ENCODE measurements at regions not wholly inside any gene's neighbourhood (a gene's known extent, or its start where the extent isn't known, plus 50 kb on each side); places are given as distances from the start of the nearest gene placed in this dataset.

DNA sequence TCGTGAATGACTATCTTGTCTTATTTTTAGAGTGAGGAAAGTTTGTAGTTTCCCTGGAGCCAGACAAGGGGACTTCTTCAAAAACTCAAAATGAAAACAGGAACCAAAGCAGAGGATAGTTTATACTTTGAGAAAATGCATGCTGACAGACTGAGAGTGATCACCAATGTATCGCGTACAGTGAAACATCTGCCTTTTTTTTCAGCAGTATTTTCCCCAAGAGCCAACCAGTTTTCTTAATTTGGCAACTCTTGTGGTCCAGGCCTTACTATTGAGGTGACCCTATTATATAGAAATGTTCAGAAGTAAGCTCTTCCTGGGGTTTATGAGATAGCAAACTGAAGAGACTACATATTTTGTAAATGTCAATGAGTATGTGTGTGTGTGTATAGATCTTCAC, 153.7 kb upstream of the VRK2 start:
- no peak for DNase-seq

DNA sequence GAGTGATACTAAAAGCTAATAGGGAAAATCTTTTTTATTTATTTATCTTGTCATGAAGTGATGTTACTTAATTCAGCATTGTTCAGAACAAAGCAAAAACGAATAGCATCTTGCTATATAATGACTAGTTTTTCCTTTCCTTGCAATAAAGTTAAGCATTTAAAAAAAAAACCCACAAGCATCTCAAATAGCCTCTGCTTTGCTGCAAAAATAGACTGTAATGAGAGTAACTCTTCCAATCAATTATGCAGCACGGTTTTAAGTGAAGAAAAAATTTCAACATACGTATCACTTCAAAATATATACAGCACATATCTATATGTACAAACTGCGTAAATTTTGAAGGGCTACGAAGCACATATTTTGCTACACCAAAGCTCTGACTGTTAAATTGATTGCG, 153.3 kb upstream of the VRK2 start:
- DNase-seq, result no peak

DNA sequence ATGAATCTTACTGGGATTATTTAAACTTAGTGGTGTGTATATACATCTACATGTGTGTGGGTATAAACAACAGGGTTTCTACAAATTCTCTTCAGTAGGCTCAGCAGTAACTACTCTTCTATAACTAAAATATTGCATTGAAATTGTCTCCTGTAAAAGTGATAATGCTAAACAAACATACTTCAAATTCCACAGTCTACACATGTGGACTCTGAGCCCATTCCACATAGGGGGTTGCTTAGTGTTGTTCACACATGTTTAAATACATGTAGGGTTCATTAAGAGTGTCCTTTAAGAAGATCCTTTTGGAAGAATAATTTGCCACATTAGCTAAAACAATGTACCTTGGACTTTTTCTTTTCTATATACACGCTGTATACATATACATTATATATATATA, 152.8 kb upstream of the VRK2 start:
- no peak for DNase-seq

DNA sequence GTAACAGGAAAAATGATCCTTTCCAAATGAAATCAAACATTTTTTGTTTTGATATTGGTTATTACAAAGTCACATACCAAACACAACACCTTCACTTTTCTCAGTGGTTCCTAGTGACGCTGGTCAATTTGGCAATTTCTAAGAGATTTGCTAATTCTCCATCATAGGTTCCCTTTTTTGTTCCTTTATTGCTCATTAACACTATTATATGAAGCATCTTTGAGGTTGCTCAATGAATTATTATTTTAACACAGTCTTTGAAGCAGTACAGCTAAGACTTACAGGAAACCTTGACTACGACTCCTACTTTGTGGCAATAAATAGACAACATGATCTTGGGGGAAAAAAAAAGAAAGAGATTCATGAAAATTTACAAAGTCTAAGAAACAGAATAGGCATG, 152.2 kb upstream of the VRK2 start:
- no peak for DNase-seq

DNA sequence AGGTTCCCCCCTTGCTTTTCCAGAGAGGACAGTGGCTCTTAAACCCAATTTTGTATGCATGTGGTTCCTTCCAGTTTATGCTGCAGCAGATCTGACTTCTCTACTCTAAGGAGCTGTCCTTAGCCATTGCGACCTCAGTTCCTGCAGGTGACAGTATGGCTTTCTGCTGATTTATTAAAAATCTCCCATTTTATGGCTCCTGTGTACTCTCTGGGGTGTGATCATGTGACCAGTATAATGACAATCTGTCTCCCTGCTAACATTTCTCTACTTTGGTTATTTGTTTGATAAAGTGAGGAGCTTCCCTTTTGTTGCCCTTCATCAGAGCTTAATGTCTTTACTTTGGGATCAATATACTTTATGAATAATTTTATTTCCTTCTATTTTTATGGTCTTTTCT, 148.7 kb upstream of the VRK2 start:
- no peak for DNase-seq

DNA sequence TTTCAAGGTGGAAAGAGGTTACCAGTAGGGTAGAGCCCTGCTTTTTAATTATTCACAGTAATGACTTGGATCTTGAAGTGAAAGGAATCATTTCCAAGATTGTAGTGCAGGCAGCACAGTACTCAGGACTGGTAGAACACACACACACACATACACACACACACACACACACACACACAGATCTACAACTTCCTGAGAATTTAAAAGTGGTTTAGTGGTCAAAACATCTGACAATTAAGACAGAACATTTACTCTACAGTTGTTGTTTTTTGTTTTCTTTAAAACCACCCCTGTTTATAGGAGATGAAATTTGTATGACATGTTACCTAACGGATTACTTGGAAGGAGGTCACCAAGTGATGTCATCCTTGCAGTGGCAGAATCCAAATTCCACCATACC, 146.7 kb upstream of the VRK2 start:
- DNase-seq, result no peak

DNA sequence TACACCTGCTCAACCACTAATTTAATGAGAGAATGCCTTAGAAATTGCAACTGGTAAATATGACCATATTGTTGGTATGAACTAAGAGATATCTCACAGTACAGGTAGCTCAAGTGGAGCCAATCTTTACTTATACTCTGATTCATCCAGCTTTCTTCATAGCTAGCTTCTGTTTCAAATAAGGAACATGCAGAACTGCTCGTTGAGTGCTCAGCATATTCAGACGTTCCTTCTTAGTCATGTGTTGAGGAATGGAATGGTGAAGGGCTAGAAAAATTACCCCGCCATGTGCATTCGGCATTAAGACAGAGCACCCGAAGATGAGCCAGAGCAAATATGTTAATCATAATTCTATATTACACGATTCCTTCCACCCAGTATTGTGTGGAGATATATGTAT, 144.0 kb upstream of the VRK2 start:
- no peak for DNase-seq

DNA sequence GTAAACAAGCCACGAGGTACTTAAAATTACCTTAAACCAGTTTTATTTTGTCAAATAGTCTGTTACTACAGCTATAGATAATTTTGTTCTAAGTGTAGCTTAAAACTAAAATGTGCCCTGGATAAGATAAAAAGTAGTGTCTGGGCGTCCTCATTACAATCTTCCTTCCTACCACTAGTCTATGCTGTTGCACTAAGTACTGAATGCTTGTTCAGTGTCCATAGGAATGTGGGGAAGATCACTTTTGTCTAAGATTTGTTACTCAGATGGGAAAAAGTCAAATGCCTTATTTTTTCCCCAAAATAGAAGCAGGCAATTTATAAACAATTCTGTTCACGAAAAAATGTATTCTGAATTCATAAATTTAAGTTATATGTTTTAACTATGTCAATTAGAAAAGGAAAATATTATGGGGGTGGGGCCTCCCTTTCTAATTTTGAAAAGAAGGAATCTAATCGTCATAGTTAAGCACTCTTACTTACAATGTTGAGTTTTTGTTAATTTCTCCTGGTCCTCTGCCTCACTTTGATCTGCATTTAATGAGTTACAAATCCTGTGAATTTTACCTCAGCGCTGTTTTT, 140.4 kb upstream of the VRK2 start:
- DNase-seq, result peak; percentile 78

DNA sequence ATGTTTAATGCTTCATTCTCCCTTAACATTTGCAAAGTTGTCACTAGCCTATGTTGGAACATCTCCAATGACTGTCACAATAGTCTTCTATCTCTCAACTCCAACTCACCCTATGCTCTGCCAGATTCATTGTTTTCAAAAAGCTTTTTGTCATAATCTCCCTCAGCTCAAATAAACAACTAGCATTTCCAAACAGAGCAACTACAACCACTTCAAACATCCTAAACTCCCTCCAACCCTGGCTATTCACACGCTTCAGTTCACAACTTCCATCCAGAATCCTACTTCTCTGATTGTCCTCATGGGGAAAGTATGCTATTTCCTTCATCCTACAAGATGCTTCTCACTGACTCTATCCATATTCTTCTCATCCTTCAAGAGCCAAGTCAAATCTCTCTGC, 139.2 kb upstream of the VRK2 start:
- no peak for DNase-seq

DNA sequence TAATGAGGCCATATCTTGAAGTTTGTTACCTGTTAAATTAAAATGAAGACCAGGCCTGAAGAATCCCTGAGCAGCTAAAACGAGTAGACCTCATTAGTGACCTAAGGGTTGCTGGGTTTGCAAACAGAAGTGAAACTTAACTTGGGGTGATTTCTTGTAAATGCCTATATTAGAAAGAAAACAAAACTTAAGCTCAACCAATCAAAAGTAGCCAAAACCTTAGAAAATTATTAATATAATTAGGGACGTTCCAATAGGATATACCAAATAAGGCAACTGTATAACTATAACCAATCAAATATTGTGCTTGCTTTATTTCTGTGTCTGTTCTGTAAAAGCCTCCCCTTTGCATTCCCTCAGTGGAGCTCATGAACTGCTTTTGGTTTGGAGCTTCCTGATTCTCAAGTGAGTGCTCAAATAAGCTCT, 137.9 kb upstream of the VRK2 start:
- DNase-seq, result no peak

DNA sequence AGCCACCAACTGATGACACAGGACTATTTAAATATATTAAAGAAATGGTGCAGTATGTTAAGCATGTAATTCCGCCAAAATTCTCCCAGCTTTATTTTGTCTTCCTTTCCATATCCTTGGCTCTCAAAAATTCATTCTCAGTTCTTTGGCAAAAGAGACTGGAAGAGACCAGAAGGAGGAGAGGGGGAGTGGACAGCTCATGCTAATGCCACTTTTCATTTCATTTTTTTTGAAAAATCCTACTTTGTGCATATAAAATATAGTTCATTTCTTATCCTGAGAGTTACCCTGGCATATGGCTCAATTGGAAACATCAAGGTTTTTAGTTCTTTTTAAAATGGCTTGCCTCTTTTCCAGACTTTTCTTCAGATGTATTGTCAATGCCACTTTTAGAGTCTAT, 128.5 kb upstream of the VRK2 start:
- DNase-seq, result no peak

DNA sequence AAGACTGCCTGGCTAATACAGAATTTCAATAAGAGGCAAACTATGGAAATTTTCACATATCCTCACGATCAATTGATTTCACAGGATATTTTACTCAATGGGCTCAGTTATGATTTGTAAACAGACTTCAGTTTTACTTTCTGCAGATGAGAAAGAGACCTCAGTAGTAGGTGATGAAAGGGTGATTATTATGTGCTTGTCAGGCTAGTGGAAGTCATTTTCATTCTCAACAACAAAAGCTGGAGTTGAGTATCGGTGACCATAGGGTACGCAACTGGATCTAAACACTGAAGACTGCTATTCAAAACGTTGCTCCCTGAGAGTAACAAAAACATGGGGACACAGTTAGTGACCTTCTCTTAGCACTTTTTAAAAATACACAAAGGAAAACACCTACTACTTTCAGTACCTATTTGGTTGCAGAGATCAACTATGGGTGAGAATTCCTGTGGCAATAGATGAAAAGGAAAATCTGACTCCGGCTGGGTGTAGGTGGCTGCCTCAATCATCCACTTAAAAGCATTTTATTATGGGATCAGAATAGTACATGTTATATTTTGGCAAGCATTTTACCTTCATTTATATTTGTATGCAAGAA, 126.2 kb upstream of the VRK2 start:
- DNase-seq, result no peak

DNA sequence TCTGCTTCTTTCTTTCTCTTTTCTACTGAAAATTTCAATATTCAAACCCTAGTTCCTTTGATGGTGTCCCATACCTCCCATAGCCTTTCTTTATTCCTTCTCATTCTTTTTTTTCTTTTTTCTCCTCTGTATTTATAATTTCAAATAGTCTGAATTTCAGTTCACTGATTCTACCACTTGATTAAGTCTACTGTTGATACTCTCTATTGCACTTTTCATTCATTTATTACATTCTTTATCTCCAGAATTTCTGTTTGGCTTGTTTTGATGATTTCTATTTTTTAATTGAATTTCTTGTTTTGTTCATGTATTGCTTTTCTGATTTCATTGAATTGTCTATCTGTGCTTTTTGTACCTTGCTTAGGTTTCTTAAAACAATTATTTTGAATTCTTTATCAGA, 111.9 kb upstream of the VRK2 start:
- no peak for DNase-seq

DNA sequence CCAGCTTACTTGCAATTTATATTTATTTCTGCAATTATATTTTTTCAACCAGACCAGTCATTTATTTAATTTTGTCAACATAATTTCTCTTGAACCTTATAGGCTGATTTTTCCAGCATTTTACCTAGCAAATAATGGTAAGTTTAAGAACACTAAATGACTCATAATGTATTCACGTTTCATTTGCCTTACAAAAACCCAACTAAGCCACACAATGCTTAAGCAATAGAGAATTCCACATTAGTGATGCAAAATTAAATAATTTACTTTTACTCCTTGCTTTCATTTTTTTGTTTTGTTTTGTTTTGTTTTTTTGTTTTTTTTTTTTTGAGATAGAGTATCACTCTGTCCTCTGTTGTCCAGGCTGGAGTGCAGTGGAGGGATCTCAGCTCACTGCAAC, 110.4 kb upstream of the VRK2 start:
- no peak for DNase-seq

DNA sequence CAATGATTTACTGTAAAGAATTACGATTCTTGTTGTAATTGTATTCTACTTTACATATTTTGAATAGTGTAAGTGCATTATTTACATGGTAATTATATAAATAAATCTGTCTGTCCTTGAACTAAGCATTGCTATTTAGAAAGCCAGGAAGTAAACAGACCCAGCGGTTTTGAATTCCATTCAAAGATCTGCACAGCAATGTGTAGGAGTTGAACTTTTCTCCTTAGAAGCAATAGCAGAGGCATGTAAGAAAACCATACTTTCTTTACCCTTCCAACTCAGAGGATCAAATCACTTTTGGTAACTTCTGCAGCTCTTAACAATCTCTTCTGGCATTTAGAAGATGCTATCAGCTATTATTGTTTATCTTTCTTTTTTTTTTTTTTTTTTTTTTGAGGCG, 109.2 kb upstream of the VRK2 start:
- DNase-seq, result no peak

DNA sequence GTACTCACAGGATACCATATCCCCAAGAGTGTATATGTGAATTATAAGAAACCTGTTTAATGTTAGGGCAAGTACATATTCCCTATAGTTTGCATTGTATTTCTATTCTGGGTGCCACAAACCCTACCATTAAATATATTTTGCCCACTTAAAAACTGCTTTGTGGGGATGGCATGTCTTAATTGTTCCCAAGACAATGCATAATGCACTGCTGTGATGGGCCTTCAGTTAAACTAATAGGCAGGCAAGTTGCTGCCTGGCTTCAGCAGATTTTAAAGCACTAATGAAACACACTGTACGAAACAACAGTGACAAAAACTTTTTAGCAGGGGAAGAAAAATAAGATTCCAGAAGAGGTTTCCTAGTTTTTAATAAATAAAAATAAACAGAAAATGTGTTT, 104.8 kb upstream of the VRK2 start:
- DNase-seq, result no peak

DNA sequence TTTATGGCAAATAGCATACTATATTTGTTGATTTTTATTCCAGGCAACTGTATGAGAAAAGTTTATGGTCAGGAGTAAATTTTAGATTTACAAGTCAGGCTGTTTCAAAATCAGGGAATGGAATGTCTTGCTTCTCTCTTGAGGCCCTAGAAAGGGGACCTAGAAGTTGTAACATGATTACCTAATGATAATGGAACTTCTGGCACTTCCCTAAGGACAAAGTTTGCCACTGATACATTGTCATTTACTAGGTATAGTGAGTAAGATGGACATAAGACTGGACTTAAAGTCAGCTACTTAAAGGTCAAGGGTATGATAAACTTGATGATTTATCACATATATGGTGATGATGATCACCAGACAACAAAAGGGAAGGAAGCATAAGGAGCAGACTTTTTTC, 103.3 kb upstream of the VRK2 start:
- no peak for DNase-seq

DNA sequence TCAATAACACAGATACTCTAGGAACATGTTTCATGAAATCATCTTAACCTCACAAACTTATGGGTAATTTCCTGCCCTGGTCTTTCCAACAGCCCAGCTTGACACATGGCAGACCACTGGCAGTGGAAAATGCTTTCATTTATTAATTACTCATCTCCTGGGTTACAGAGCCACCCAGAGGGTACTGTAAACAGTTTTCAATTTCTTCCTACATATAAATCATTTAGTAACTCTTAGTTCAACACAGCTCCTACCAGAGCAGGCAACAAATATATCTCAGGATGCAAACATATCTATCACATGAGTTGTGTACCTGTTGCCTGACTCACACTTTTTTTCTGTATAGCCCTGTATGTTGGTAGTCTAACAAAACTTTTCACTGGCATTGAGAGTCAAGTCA, 99.2 kb upstream of the VRK2 start:
- DNase-seq, result no peak

DNA sequence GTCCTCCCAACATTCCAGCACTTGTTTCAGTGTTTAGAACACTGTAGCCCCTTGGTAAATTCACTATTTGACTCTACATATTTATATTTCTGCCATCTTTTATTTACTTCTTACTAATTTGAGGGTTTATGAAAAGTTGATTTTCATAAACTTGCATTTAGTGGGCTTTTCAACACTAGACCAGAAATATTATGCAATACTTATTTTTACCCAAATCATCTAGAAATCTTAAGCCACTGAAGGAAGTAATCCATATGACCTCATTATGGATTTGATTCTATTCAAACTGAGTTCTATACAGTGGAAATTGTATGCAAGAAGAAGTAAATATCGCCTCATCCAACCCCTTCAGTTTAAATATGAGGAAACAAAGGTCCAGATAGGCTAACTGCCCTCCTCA, 92.6 kb upstream of the VRK2 start:
- no peak for DNase-seq

DNA sequence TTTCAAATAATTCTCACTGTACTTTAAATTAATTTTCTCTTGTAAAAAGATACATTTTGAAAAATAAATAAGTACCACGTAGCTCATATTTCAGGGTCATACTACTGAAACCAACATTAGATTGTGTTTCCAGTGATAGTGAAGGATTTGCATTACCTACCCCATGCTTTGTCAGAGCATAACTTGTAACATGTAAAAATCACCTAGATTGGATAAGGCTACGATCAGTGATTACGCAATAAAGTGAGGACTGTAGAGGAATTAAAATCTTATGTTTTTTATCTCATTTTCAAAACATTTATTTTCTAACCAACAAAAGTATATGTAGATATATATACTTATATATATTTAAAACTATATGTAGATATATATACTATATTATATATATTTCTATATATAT, 89.4 kb upstream of the VRK2 start:
- no peak for DNase-seq

DNA sequence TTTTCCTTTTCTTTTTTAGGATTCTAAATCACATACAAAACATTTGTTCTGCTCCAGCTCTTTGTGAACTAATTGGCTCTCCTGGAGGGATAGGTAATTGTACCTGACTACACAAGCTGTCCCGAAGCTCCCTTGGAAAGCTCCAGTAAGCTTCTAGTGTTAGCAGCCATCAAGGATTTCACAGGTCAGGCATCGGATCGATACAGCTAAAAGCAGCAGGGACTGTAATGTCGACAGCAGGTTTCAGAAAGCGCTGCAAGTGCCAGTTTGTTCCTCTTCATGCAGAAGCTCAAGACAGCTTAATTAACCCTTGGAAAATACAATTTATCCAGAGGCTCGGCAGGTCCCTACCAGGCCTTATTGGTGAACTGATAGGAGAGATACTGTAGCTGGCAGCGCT, 87.2 kb upstream of the VRK2 start:
- no peak for DNase-seq

DNA sequence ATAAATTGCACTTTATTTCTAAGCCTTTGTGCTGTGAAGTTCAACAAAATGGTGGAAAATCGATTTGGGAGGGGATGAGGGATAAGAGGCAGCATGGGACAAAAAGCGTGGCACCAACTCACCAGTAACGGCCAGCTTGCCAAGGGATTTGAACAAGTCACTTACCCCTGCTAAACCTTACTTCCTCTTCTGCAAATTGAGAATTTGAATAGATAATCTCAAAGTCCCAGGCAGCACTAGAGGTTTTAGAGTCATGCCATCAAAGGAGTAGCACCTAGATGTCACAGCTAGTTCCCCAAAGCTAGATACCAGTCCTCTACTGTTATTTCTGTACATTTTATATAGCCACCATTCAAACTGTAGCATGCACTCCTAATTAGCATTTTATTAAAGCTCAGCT, 83.7 kb upstream of the VRK2 start:
- no peak for DNase-seq

DNA sequence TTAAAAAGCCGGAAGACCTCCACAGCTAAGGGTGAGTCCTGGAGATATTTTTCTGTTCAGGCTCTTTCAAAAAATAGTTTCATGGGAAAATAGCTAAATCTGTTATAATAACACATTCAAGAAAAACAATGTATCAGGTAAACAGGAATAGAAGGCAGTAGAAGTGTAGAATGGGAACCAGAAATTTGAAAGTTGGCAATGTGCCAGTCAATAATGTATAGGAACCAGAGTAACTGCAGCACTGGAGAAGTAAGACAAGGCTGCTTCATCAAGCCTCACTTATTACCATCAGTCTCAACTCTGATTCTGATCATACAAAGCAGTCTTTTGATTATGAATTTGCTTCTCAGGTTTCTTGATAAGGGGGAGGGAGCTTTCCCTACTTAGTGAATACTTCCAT, 81.4 kb upstream of the VRK2 start:
- DNase-seq, result no peak

DNA sequence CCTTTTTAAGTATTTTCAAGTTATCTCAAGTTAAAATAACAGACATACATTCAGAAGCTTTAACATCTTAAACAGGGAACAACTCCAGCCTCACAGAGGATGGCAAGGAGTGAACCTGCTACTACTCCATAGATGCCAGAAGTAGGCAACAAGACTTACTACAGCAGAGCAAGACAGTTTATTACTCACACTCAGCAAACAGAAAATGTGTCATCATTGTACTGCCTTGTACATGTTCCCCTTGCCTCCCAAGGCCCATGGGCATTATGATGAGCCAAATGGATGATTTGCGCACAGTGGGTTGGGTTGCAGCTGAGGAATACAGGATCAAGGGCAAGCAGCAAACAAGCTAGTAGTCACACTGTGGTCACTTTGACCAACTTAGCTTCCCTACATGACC, 80.6 kb upstream of the VRK2 start:
- DNase-seq, result no peak

DNA sequence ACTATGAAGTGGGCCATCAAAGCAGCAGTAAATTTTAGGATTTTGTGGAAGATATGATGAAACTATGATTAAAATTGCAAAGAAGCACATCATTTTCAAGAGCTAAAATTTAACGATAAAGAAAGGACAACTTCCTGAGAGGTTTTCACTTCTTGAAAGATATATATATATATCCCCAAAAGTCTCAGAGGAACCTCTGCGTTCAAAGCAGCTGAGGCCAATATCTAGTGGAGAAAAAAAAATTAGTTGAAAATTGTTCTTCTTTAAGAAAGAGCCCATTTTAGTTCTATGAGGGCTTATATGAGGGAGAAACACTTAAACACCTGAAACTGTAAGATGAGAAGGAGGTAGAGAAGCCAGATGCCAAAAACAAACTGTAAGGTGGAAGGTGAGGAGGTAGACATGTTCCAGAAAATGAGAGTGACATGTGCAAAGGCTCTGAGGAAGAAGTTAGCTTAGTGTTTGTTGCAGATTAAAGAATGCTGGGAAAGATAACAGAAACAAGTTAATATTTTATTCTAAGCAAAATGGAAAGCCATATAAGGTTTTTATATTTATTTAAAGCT, 72.9 kb upstream of the VRK2 start:
- DNase-seq, result no peak
